Suppressor macrophage treated with lipopolysaccharide for 1 hour (primary cell): ENCODE measurements at regions not wholly inside any gene's neighbourhood (a gene's known extent, or its start where the extent isn't known, plus 50 kb on each side); places are given as distances from the start of the nearest gene placed in this dataset.
"Not testable (repeated sequence)": the region's sequence is repeated elsewhere in the genome, so short reads cannot be mapped to it uniquely, and the experiment has no call there.

Experiments used
- DNase-seq, 3 donors: peaks; one replicate each; pipeline ENCODE4 v3.0.0-alpha.2; 2020 to 2022

DNA sequence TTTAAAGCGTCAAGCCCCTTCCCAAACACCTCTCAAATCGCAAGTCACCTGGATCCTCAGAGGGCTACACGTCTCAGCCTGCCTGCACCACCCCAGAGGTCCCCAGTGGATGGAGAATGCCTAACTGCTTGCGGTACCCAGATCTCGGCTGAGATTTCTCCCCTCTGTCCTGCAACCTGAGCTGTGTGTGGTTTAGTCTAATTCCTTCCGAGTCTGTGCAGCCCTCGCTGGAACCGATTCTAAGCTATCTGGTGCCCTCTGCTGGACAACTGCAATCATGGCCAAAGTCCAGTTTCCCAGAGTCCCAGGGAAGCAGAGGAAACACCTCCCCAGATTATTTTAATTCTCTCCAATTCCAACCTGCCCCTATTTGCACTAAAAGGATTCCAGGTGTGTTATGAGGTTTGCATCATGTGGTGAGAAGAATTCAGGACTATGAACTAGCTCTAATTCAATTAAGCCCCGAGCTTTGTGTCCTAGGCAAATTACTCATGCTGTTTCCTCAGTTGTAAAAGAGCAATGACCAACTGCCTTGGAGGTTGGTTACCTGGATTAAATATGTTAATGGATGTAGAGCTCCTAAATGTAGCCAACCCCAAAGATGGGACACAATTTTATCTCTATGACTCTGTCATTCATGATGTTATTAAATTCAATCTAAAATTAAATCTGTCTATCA lies 276.1 kb upstream of the NCKAP5 start:
- peak; percentile 54 to 73 (median 72) for DNase-seq

GRCh38 chr2:133846476-133846875 lies 278.2 kb upstream of the NCKAP5 start:
- DNase-seq = no peak

DNA sequence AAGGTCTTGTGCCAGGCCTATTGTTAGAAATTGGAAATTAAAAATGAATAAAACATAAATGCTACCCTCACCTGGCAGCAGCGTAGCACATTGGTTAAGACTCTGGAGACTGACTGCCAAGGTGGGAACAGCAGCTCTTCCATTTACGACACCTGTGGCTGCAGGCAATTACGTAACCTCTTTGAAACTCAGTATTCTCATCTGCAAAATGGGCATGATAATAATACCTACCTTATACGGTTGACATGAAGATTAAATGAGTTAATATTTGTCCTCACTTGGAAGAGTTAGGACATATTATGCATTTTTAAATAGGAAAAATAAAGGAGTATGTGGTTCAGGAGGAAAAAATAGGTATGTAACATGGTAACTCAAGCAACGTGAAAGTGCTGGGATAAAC lies 279.3 kb upstream of the NCKAP5 start:
- DNase-seq = no peak

DNA sequence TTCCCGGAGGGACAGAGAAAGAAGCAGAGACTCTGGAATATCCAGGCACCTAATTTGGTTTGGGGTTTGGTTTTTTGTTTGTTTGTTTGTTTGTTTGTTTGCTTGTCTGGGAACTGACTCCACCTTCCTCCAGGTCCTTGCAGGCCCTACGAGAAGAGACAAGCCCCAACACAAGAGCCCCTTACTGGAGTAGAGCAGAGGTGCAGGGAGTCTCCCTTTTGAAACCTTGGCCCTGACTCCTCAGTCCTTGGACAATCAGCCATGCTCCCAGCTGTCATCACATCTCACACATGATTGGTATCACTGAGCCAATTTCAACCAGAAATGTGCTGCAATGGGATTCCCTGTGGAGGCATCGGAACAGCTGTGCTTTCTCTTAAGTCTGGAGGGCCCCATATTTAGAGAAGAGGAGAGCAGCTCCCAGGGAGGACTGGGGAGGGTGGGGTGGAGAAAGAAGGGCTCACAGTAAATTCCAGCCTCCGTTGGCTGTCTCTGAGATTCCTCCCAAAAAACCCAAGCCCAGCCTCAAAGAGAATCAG lies 279.9 kb upstream of the NCKAP5 start:
- DNase-seq = no peak

DNA sequence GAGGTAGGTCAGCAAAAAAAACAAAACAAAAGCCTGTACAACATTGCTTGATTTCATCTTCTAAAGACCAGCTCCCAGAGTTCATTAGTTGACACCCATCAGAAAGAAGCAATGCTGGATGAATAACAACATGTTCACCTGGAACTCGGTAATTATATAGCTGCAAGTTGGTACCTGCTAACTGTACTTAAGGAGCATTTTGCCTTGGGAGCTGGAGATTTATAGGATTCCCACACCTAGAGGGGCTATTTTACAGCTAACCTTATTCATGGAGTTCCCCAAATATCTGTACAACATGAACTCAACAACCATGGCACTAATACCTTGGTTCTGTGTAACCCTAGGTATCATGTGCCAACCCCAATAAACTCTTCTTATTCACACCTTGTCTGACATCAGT lies 281.1 kb upstream of the NCKAP5 start:
- DNase-seq = no peak

- no peak for DNase-seq
Measured at GRCh38 chr2:133854603-133855200, 286.4 kb upstream of the NCKAP5 start.

DNA sequence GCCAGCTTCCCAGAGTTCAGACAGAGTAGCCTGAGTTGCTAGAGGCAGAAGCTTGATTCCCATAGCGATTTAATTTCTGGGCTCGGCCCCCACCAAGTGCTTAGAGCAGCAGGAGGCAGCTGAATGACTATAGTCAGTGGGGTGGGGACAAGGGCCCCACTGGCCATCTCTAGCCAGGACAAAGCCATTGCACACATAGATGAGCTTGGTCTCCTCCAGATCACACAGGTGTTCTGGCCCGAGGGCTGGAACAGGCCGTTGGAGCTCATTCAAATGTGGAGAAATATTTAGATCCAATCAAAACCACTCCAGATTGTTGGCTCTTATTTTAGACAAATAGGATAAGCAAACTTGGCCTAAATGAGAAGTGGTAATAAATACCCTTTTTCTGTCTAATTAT lies 287.3 kb upstream of the NCKAP5 start:
- no peak for DNase-seq

DNA sequence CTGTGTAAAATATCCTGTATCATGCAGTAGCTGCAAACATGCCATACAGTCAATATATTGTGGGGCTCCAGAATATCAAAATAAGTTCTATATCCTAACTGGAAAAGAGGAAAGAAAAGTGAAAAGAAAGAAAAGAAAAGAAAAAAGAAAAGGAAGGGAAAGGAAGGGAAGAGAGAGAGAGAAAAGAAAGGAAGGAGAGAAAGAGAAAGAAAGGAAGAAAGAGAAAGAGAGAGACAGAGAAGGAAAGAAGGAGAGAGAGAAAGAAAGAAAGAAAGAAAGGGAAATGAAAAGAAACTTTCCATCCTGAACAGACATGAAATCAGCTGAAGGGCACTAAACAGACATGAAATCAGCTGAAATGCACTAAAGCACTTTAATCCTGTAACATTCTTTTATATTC lies 288.4 kb upstream of the NCKAP5 start:
- no peak for DNase-seq

- no peak for DNase-seq
Measured at GRCh38 chr2:133859578-133859977, 291.3 kb upstream of the NCKAP5 start.

DNA sequence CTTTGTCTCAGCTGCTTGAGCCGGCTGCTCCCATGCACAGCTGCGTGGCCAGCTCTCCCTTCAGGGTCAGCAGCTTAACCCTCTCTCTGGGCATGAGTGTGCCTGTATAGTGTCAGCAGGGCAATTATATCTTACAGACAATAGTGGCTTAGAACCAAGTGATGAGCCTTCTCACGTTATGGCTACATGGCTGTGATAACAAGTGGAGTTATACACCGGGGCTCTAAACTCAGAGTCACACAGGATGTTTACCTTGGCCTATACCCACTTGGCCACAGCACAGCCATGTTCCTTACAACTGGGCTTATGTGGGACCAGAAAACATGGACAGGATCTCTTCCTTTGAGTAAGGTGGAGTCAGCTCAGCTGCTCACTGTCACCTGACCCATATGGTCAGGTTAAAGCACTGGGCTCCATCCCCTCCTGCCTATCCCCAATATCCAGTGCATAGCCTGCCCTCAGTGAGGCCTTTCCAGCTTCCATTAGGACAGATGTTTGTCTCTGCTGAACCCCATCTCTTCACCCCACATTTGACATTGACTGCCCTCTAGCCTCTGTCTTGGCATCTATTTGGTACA lies 294.2 kb upstream of the NCKAP5 start:
- no peak for DNase-seq

DNA sequence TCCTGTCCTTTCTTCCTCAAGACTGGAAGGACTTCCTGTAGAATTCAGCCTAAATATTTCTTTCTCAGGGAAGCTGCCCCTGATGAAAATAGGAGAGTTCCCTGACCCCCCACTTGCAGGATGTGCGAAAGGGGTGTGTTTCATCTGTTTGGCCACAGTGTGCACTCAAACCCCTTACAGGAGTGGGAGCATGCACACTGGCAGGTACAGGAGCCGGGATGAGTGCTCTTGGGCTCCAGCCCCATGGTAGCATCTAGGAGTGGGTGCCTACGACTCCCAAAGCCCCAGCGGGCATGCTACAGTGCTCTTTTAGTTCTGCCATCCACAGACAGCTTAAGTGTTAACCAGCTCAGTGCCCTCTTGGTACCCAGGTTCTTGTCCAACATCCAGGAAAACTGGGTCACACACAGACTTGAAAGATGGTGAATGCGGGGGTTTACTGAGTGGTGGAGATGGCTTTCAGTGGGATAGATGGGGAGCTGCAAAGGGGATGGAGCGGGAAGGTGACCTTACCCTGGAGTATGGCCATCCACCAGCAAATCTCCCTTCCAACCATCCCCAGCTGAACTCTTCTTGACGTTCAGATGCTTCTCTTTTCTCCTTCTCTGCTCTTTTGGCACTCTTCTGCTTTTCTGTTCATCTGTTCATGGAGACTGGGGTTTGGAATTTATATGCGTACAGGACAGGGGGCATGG lies 295.0 kb upstream of the NCKAP5 start:
- DNase-seq = no peak

DNA sequence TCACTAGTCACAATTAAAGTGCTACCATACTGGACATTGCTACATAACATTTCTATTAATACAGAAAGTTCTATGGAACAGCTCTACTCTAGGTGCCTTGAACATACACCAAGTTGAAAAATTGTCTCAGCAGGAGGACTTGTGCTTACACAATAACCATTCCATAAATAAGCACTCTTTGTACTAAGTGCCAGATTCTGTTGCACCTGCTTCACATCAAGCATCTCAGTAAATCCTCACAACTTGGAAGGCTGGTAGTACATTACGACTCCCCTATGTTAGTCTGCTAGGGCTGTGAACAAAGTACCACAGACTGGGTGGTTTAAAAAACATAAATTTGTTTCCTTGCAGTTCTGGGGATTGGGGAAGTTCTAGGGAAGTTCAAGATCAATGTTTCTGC lies 296.9 kb upstream of the NCKAP5 start:
- no peak for DNase-seq

DNA sequence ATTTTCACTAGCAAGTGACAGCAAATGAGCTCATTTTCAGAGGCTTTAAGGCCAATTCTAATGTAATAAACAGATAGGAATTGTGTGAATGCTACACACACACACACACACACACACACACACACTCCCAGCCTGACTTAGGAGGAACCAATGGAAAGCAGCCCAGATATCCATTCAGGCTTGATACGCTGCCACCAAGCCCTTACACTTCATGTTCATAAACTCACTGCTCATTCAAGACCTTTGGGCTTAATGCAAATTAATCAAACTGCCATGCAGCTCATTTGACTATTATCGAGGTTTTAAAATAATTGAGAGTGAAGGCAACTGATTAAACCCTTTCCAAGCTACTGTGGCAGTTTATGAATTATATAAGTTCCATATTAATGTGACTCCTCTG lies 298.9 kb upstream of the NCKAP5 start:
- no peak for DNase-seq

DNA sequence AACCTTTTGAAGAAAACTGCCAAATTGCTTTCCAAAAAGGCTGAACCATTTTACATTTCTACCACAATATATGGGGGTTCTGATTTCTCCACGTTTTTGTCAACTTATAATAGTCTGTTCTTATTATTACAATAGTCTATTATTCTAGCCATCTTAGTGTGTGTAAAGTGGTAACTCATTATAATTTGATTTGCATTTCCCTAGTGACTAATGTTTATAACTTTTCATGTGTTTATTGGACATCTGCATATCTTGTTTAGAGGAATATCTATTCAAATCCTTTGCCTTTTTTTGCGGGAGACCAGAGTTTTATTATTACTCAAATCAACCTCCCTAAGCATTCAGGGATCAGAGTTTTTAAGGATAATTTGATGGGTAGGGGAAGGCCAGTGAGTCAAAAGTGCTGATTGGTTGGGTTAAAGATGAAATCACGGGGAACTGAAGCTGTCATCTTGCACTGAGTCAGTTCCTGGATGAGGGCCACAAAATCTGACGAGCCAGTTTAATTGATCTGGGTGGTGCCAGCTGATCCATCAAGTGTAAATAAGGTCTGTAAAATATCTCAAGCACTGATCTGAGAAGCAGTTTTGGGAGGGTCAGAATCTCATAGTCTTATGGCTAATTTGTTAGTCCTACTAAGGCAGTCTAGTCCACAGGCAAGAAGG lies 303.4 kb upstream of the NCKAP5 start:
- DNase-seq = no peak

GRCh38 chr2:133878326-133878725 lies 310.1 kb upstream of the NCKAP5 start:
- no peak for DNase-seq

- DNase-seq = no peak
Measured at GRCh38 chr2:133879703-133880102, 311.4 kb upstream of the NCKAP5 start.

GRCh38 chr2:133882159-133882558 lies 313.9 kb upstream of the NCKAP5 start:
- not testable (repeated sequence) for DNase-seq

DNA sequence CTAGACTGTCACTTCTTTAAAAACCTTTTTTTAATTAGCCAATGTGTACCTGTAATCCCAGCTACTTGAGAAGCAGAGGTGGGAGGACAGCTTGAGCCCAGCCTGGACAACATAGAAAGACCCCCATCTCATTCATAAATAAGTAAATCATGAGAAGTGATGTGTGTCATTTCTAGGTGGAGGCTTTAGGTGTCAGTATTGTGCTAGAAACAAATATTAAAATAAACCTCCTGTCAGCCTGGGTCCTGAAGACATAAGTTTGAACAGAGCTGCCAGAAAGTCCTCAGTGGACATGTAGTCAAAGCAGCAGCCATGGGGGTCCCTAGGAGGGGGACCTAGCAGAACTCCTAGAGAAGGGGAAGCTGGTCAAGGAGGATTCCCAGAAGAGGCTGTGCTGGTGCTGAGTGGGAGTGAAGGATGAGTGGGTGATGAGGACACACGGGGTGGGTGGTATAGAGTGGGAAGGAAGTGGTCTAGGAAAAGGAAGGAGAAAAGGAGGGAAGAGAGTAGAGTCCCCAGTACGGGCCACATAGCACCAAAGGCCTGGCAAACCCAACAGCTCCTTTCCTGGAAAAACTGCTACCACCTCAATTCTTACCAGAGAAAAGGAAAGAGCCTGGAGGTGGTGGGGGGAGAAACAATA lies 316.6 kb upstream of the NCKAP5 start:
- peak in 1 of 3 donors; percentile 4 for DNase-seq

GRCh38 chr2:133885847-133886246 lies 317.6 kb upstream of the NCKAP5 start:
- peak in 1 of 3 donors; percentile 3 for DNase-seq

DNA sequence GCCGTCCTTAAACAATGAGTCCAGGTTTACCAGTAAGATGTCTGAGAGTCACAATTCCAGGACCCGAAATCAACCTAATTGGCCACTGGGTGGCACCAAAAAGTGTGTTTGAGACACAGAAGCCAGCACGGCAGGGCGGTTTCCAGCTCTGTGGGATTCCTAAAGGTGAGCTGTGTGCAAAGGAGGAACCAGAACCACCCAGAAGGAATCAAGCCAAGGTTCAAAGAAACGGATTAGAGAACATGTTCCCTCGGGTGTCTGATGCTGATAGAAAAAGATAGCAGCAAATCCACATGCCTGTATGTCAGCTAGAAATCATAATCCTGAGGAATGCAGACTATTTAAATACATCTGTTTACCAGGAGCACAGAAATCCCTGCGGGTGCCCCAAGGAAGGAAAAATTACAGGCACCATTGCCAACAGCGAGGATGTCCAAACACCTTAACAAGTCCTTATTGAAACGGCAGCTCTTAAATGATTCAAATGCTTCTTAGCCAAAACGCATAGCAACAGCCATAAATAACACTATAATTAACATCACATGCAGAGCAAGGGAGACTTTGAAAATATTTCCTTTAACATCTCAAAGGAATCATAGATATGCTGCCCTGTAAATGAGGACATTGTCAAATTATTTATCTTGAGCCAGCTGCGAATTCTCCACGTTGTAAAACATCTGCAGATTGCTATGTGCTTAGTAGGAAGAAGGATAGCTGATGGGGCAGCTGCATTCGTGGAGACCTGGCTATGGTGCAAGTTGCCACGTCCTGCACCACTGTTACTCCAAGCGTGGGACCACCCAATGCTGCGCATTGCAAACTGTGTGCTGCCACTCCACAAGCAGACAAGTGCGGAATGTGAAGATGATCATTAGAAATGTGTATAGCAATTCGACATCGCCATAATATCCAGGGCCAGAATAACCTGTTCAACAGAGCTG lies 318.7 kb upstream of the NCKAP5 start:
- DNase-seq = peak; percentile 48 to 59 (median 52)

DNA sequence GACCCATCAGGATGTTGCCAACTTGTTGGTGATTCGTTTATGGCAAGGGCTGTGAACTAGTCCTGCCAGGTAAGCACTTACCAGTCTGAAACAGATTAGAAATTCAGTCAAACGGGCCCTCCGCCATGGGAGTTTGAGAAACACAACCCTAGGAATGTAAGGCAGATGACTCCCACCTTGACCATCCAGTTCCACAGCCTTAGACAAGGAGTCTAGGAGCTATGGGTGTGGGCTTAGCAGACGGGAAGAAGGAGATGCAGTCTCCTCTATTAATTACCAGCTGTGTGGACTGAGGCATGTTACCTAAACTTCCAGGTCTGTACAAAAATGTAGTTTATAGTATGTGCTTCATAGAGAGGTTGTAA lies 319.4 kb upstream of the NCKAP5 start:
- DNase-seq = no peak

- no peak for DNase-seq
Measured at GRCh38 chr2:133888107-133888506, 319.8 kb upstream of the NCKAP5 start.
